ENCODE measurements at regions not wholly inside any gene's neighbourhood (a gene's known extent, or its start where the extent isn't known, plus 50 kb on each side); places are given as distances from the start of the nearest gene placed in this dataset.

GRCh38 chr15:98381446-98381845 lies 266.9 kb upstream of the IGF1R start:
- DNase-seq = no peak
- Histone ChIP-seq H3K4me1 (ENCODE audit: control insufficient read depth, insufficient read depth, low read length) (no peaks in the 10 kb centered on the region), H3K9me3 (ENCODE audit: control insufficient read depth, low read depth, low read length) (no peaks in the 10 kb centered on the region), H3K36me3 (ENCODE audit: control insufficient read depth, insufficient read depth, low read length) (no peaks in the 10 kb centered on the region), H3K27me3 (ENCODE audit: control insufficient read depth, insufficient read depth, low read length) (peaks cover 6% of the 10 kb centered on the region), H3K4me3 (ENCODE audit: low read length) (no peak overlapping the region), H3K27ac (ENCODE audit: low read length) (no peak overlapping the region)
- no CpG with 5 or more reads among the region's 2 CpGs for WGBS (ENCODE audit: insufficient coverage, low lambda C conversion rate)

GRCh38 chr15:98382139-98382538 lies 266.2 kb upstream of the IGF1R start:
- no CpG with 5 or more reads among the region's 6 CpGs for WGBS (ENCODE audit: insufficient coverage, low lambda C conversion rate)
- Histone ChIP-seq H3K27ac (ENCODE audit: low read length) (no peak overlapping the region), H3K4me1 (ENCODE audit: control insufficient read depth, insufficient read depth, low read length) (no peaks in the 10 kb centered on the region), H3K4me3 (ENCODE audit: low read length) (no peak overlapping the region), H3K27me3 (ENCODE audit: control insufficient read depth, insufficient read depth, low read length) (peaks cover 6% of the 10 kb centered on the region), H3K9me3 (ENCODE audit: control insufficient read depth, low read depth, low read length) (no peaks in the 10 kb centered on the region), H3K36me3 (ENCODE audit: control insufficient read depth, insufficient read depth, low read length) (no peaks in the 10 kb centered on the region)
- DNase-seq = no peak

GRCh38 chr15:98383571-98383970 lies 264.8 kb upstream of the IGF1R start:
- Histone ChIP-seq H3K27ac (ENCODE audit: low read length) (no peak overlapping the region), H3K27me3 (ENCODE audit: control insufficient read depth, insufficient read depth, low read length) (peaks cover 6% of the 10 kb centered on the region), H3K36me3 (ENCODE audit: control insufficient read depth, insufficient read depth, low read length) (no peaks in the 10 kb centered on the region), H3K4me3 (ENCODE audit: low read length) (no peak overlapping the region), H3K9me3 (ENCODE audit: control insufficient read depth, low read depth, low read length) (no peaks in the 10 kb centered on the region), H3K4me1 (ENCODE audit: control insufficient read depth, insufficient read depth, low read length) (no peaks in the 10 kb centered on the region)
- no CpG with 5 or more reads among the region's 2 CpGs for WGBS (ENCODE audit: insufficient coverage, low lambda C conversion rate)
- no peak for DNase-seq

- Histone ChIP-seq H3K27me3 (ENCODE audit: control insufficient read depth, insufficient read depth, low read length) (peaks cover 6% of the 10 kb centered on the region), H3K4me3 (ENCODE audit: low read length) (no peak overlapping the region), H3K4me1 (ENCODE audit: control insufficient read depth, insufficient read depth, low read length) (no peaks in the 10 kb centered on the region), H3K36me3 (ENCODE audit: control insufficient read depth, insufficient read depth, low read length) (no peaks in the 10 kb centered on the region), H3K27ac (ENCODE audit: low read length) (no peak overlapping the region), H3K9me3 (ENCODE audit: control insufficient read depth, low read depth, low read length) (no peaks in the 10 kb centered on the region)
- no peak for DNase-seq
- WGBS (ENCODE audit: insufficient coverage, low lambda C conversion rate) = 71% methylated on average over 3 of the region's 9 CpGs
Observed at GRCh38 chr15:98384328-98385029, 263.9 kb upstream of the IGF1R start.

GRCh38 chr15:98385752-98386381 lies 262.5 kb upstream of the IGF1R start:
- no peaks in the 10 kb centered on the region for H3K9me3 ChIP-seq (ENCODE audit: control insufficient read depth, low read depth, low read length)
- H3K36me3 ChIP-seq (ENCODE audit: control insufficient read depth, insufficient read depth, low read length) = no peaks in the 10 kb centered on the region
- no peak overlapping the region for H3K4me3 ChIP-seq (ENCODE audit: low read length)
- peaks cover 6% of the 10 kb centered on the region for H3K27me3 ChIP-seq (ENCODE audit: control insufficient read depth, insufficient read depth, low read length)
- WGBS (ENCODE audit: insufficient coverage, low lambda C conversion rate) = no CpG with 5 or more reads among the region's 11 CpGs
- H3K27ac ChIP-seq (ENCODE audit: low read length) = no peak overlapping the region
- no peaks in the 10 kb centered on the region for H3K4me1 ChIP-seq (ENCODE audit: control insufficient read depth, insufficient read depth, low read length)
- no peak for DNase-seq

- no peaks in the 10 kb centered on the region for H3K36me3 ChIP-seq (ENCODE audit: control insufficient read depth, insufficient read depth, low read length)
- H3K27me3 ChIP-seq (ENCODE audit: control insufficient read depth, insufficient read depth, low read length) = peaks cover 6% of the 10 kb centered on the region
- H3K9me3 ChIP-seq (ENCODE audit: control insufficient read depth, low read depth, low read length) = no peaks in the 10 kb centered on the region
- no peak overlapping the region for H3K27ac ChIP-seq (ENCODE audit: low read length)
- no CpG with 5 or more reads among the region's 8 CpGs for WGBS (ENCODE audit: insufficient coverage, low lambda C conversion rate)
- H3K4me1 ChIP-seq (ENCODE audit: control insufficient read depth, insufficient read depth, low read length) = no peaks in the 10 kb centered on the region
- H3K4me3 ChIP-seq (ENCODE audit: low read length) = no peak overlapping the region
- DNase-seq = no peak
Observed at GRCh38 chr15:98386561-98386960, 261.8 kb upstream of the IGF1R start.

GRCh38 chr15:98387866-98388265 lies 260.5 kb upstream of the IGF1R start:
- Histone ChIP-seq H3K4me1 (ENCODE audit: control insufficient read depth, insufficient read depth, low read length) (no peaks in the 10 kb centered on the region), H3K4me3 (ENCODE audit: low read length) (no peak overlapping the region), H3K27ac (ENCODE audit: low read length) (no peak overlapping the region), H3K36me3 (ENCODE audit: control insufficient read depth, insufficient read depth, low read length) (no peaks in the 10 kb centered on the region), H3K27me3 (ENCODE audit: control insufficient read depth, insufficient read depth, low read length) (peaks cover 6% of the 10 kb centered on the region), H3K9me3 (ENCODE audit: control insufficient read depth, low read depth, low read length) (no peaks in the 10 kb centered on the region)
- no peak for DNase-seq
- WGBS (ENCODE audit: insufficient coverage, low lambda C conversion rate) = 80% methylated on average over 1 of the region's 2 CpGs

- H3K4me1 ChIP-seq (ENCODE audit: control insufficient read depth, insufficient read depth, low read length) = no peaks in the 10 kb centered on the region
- no peak overlapping the region for H3K4me3 ChIP-seq (ENCODE audit: low read length)
- no peaks in the 10 kb centered on the region for H3K27me3 ChIP-seq (ENCODE audit: control insufficient read depth, insufficient read depth, low read length)
- no peak for DNase-seq
- no CpG with 5 or more reads among the region's 7 CpGs for WGBS (ENCODE audit: insufficient coverage, low lambda C conversion rate)
- H3K9me3 ChIP-seq (ENCODE audit: control insufficient read depth, low read depth, low read length) = no peaks in the 10 kb centered on the region
- H3K27ac ChIP-seq (ENCODE audit: low read length) = no peak overlapping the region
- H3K36me3 ChIP-seq (ENCODE audit: control insufficient read depth, insufficient read depth, low read length) = no peaks in the 10 kb centered on the region
Observed at GRCh38 chr15:98390946-98391530, 257.3 kb upstream of the IGF1R start.

GRCh38 chr15:98391568-98391967 lies 256.8 kb upstream of the IGF1R start:
- no peak overlapping the region for H3K27ac ChIP-seq (ENCODE audit: low read length)
- no peak overlapping the region for H3K4me3 ChIP-seq (ENCODE audit: low read length)
- no CpG with 5 or more reads among the region's 7 CpGs for WGBS (ENCODE audit: insufficient coverage, low lambda C conversion rate)
- DNase-seq = no peak
- H3K4me1 ChIP-seq (ENCODE audit: control insufficient read depth, insufficient read depth, low read length) = no peaks in the 10 kb centered on the region
- H3K27me3 ChIP-seq (ENCODE audit: control insufficient read depth, insufficient read depth, low read length) = no peaks in the 10 kb centered on the region
- H3K36me3 ChIP-seq (ENCODE audit: control insufficient read depth, insufficient read depth, low read length) = no peaks in the 10 kb centered on the region
- H3K9me3 ChIP-seq (ENCODE audit: control insufficient read depth, low read depth, low read length) = no peaks in the 10 kb centered on the region

- no peaks in the 10 kb centered on the region for H3K36me3 ChIP-seq (ENCODE audit: control insufficient read depth, insufficient read depth, low read length)
- DNase-seq = no peak
- no peaks in the 10 kb centered on the region for H3K4me1 ChIP-seq (ENCODE audit: control insufficient read depth, insufficient read depth, low read length)
- no peak overlapping the region for H3K27ac ChIP-seq (ENCODE audit: low read length)
- H3K4me3 ChIP-seq (ENCODE audit: low read length) = no peak overlapping the region
- H3K9me3 ChIP-seq (ENCODE audit: control insufficient read depth, low read depth, low read length) = no peaks in the 10 kb centered on the region
- no peaks in the 10 kb centered on the region for H3K27me3 ChIP-seq (ENCODE audit: control insufficient read depth, insufficient read depth, low read length)
- WGBS (ENCODE audit: insufficient coverage, low lambda C conversion rate) = no CpG with 5 or more reads among the region's 9 CpGs
Observed at GRCh38 chr15:98393471-98393870, 254.9 kb upstream of the IGF1R start.
